ENCODE measurements at regions not wholly inside any gene's neighbourhood (a gene's known extent, or its start where the extent isn't known, plus 50 kb on each side); places are given as distances from the start of the nearest gene placed in this dataset.

DNA sequence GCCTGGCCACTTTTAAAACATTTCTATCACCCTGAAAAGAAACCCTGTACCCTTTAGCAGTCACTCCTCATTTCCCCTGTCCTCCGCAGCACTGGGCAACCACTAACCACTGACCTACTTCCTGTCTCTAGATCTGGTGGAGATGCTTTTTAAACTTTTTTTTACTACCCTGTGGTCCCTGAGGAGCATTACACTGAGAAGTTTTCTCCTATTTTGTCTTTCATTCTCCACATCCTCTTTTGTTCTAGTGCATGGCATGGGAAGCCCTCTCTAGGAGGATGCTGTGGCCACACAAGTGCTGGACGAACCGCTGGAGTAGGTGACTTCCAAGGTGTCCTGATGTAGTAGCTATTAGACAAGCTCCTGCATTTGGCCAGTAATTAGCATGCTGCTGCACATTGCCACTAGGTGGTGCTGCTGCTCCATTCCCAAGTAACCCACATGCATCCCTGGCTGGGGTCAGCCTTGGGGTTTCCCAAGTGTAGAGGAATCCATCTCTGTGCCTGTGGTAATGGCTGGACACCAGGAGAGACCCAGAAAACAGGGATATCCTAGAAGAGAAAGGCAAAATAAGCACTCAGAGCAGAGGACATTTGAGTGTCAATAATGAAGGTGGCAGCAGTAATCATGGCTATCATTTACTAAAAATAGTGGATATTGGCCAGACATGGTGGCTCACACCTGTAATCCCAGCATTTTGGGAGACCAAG lies 143.8 kb upstream of the CRHR1 start (continued):
- TF ChIP-seq PAXIP1 (CRISPR knock-in tag; conservative IDR thresholded peaks at IDR 0.05) (no peak), PITX1 (CRISPR knock-in tag; IDR thresholded peaks at IDR 0.05) (peak; percentile 32; the same call in 1 of the 2 replicates), RBM22 (optimal IDR thresholded peaks at IDR 0.05; ENCODE audit: low read length) (peak; percentile 76), SALL1 (CRISPR knock-in tag; IDR thresholded peaks at IDR 0.05) (peak; percentile 17; the same call in 1 of the 2 replicates), ZNF784 (CRISPR knock-in tag; IDR thresholded peaks at IDR 0.05; ENCODE audit: borderline replicate concordance) (peak; percentile 43; the same call in 1 of the 2 replicates), KDM3A (CRISPR knock-in tag; IDR thresholded peaks at IDR 0.05; ENCODE audit: low read depth) (peak; percentile 43; the same call in 1 of the 2 replicates), POGK (CRISPR knock-in tag; conservative IDR thresholded peaks at IDR 0.05) (no peak), SP1 (IDR thresholded peaks at IDR 0.05) (no peak), SP1 (CRISPR knock-in tag; IDR thresholded peaks at IDR 0.05) (0 out of 2 replicates have a peak, but pooled peaks have one; percentile 18), ZNF263 (CRISPR knock-in tag; IDR thresholded peaks at IDR 0.05) (0 out of 2 replicates have a peak, but pooled peaks have one; percentile 17), IKZF4 (CRISPR knock-in tag; IDR thresholded peaks at IDR 0.05; ENCODE audit: borderline replicate concordance, low read depth, not compliant biosample characterization) (no peak), ZNF337 (CRISPR knock-in tag; IDR thresholded peaks at IDR 0.05; ENCODE audit: borderline replicate concordance, low read depth) (no peak), RBAK (CRISPR knock-in tag; IDR thresholded peaks at IDR 0.05) (0 out of 2 replicates have a peak, but pooled peaks have one; percentile 44), ZNF296 (CRISPR knock-in tag; conservative IDR thresholded peaks at IDR 0.05) (no peak), BHLHE40 (IDR thresholded peaks at IDR 0.05; ENCODE audit: low read length) (no peak), TARDBP (CRISPR knock-in tag; IDR thresholded peaks at IDR 0.05) (peak; percentile 53; the same call in 1 of the 2 replicates), ZNF788 (CRISPR knock-in tag; IDR thresholded peaks at IDR 0.05; ENCODE audit: borderline replicate concordance) (peak; percentile 57; the same call in 1 of the 2 replicates), RNF219 (CRISPR knock-in tag; IDR thresholded peaks at IDR 0.05) (no peak), IKZF1 (IDR thresholded peaks at IDR 0.05) (no peak)
- TF ChIP-seq, protein P1, sequence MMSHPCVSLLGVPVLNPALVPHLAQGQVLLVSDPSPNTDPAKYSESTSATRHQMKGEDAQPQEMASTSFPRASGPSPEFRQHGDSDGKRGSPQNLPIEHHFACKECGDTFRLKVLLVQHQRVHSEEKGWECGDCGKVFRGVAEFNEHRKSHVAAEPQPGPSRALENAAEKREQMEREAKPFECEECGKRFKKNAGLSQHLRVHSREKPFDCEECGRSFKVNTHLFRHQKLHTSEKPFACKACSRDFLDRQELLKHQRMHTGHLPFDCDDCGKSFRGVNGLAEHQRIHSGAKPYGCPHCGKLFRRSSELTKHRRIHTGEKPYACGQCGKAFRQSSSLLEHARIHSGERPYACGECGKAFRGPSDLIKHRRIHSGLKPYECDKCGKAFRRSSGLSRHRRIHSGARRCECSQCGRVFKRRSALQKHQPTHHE (CRISPR knock-in tag; IDR thresholded peaks at IDR 0.05; ENCODE audit: borderline replicate concordance), result no peak
